ENCODE measurements at regions not wholly inside any gene's neighbourhood (a gene's known extent, or its start where the extent isn't known, plus 50 kb on each side); places are given as distances from the start of the nearest gene placed in this dataset.
"Not testable (repeated sequence)": the region's sequence is repeated elsewhere in the genome, so short reads cannot be mapped to it uniquely, and the experiment has no call there.

DNA sequence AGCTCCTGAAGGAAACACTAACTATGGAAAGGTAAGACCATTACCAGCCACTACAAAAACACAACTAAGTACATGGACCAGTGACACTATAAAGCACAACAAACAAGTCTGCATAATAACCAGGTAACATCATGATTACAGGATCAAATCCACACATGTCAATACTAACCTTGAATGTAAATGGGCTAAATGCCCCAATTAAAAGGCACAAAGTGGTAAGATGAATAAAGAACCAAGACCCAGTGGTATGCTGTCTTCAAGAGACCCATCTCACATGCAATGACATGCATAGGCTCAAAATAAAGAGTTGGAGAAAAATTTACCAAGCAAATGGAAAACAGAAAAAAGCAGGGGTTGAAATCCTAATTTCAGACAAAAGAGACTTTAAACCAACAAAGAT lies 261.8 kb downstream of the RAP2B start:
- H3K27ac ChIP-seq (ENCODE audit: low read depth, low read length); H3K4me1 ChIP-seq (ENCODE audit: insufficient read depth, low read length); H3K9me3 ChIP-seq (ENCODE audit: low read length); H3K36me3 ChIP-seq (ENCODE audit: insufficient read depth, low read length); H3K27me3 ChIP-seq (ENCODE audit: control insufficient read depth in 1 of 2, insufficient read depth in 2 of 2, low read length in 2 of 2); H3K9ac ChIP-seq (ENCODE audit: low read length); H3K4me3 ChIP-seq (ENCODE audit: low read depth in 1 of 2, low read length in 2 of 2): not testable (repeated sequence)

GRCh38 chr3:153426344-153426743 lies 264.3 kb downstream of the RAP2B start:
- Histone ChIP-seq H3K27ac (ENCODE audit: low read depth, low read length) (no peak overlapping the region), H3K27me3 (ENCODE audit: control insufficient read depth in 1 of 2, insufficient read depth in 2 of 2, low read length in 2 of 2) (no peaks in the 10 kb centered on the region), H3K9ac (ENCODE audit: low read length) (no peak overlapping the region), H3K9me3 (ENCODE audit: low read length) (no peaks in the 10 kb centered on the region), H3K4me3 (ENCODE audit: low read depth in 1 of 2, low read length in 2 of 2) (no peak overlapping the region), H3K36me3 (ENCODE audit: insufficient read depth, low read length) (no peaks in the 10 kb centered on the region), H3K4me1 (ENCODE audit: insufficient read depth, low read length) (no peaks in the 10 kb centered on the region)

- Histone ChIP-seq H3K36me3 (ENCODE audit: insufficient read depth, low read length) (no peaks in the 10 kb centered on the region), H3K27ac (ENCODE audit: low read depth, low read length) (no peak overlapping the region), H3K9me3 (ENCODE audit: low read length) (no peaks in the 10 kb centered on the region), H3K4me1 (ENCODE audit: insufficient read depth, low read length) (no peaks in the 10 kb centered on the region), H3K4me3 (ENCODE audit: low read depth in 1 of 2, low read length in 2 of 2) (no peak overlapping the region), H3K9ac (ENCODE audit: low read length) (no peak overlapping the region), H3K27me3 (ENCODE audit: control insufficient read depth in 1 of 2, insufficient read depth in 2 of 2, low read length in 2 of 2) (no peaks in the 10 kb centered on the region)
Measured at GRCh38 chr3:153426803-153427202, 264.8 kb downstream of the RAP2B start.

DNA sequence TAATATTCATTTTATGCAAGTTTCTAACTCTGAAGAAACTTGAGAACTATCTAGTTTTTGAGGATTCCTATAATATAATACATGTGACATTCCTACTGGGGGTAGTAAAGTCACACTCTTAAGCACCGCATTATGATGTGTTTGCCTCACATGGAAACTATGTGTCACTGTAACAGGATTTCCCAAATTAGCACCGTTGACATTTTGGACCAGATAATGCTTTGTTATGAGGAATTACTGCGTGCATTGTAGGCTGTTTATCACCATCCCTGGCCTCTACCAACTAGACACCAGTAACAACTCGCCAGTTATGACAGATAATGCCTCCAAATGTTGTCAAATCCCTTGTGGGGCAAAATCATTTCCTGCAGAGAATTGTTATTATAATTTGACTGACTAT lies 267.8 kb downstream of the RAP2B start:
- Histone ChIP-seq H3K27ac (ENCODE audit: low read depth, low read length) (no peak overlapping the region), H3K9me3 (ENCODE audit: low read length) (no peaks in the 10 kb centered on the region), H3K4me3 (ENCODE audit: low read depth in 1 of 2, low read length in 2 of 2) (no peak overlapping the region), H3K4me1 (ENCODE audit: insufficient read depth, low read length) (no peaks in the 10 kb centered on the region), H3K27me3 (ENCODE audit: control insufficient read depth in 1 of 2, insufficient read depth in 2 of 2, low read length in 2 of 2) (no peaks in the 10 kb centered on the region), H3K36me3 (ENCODE audit: insufficient read depth, low read length) (no peaks in the 10 kb centered on the region), H3K9ac (ENCODE audit: low read length) (no peak overlapping the region)

DNA sequence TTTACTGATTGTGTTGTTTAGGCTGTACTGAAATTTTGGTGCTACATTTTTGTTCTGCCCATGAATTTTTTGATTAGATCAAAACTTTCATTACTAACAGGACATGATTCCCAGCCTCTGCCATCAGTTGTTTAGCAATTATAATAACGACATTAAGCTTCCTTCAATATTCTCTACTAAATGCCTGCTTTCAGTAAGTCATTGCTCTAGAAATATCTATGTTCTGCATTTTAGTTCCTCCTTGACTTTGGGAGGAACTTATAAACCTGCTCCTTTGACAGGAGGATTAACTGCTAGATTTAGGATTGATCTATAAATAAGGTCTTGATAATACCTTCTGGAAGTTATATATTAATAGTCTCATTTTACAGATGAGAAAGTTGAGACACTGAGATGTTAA lies 269.1 kb downstream of the RAP2B start:
- no peaks in the 10 kb centered on the region for H3K9me3 ChIP-seq (ENCODE audit: low read length)

GRCh38 chr3:153437666-153438065 lies 275.6 kb downstream of the RAP2B start:
- H3K27me3 ChIP-seq (ENCODE audit: control insufficient read depth in 1 of 2, insufficient read depth in 2 of 2, low read length in 2 of 2), result no peaks in the 10 kb centered on the region
- no peaks in the 10 kb centered on the region for H3K4me1 ChIP-seq (ENCODE audit: insufficient read depth, low read length)
- H3K27ac ChIP-seq (ENCODE audit: low read depth, low read length), result no peak overlapping the region
- H3K9me3 ChIP-seq (ENCODE audit: low read length), result no peaks in the 10 kb centered on the region
- H3K9ac ChIP-seq (ENCODE audit: low read length), result no peak overlapping the region
- no peaks in the 10 kb centered on the region for H3K36me3 ChIP-seq (ENCODE audit: insufficient read depth, low read length)
- no peak overlapping the region for H3K4me3 ChIP-seq (ENCODE audit: low read depth in 1 of 2, low read length in 2 of 2)

More for the DNA sequence above, 269.1 kb downstream of the RAP2B start:
- Histone ChIP-seq H3K4me3 (ENCODE audit: low read depth in 1 of 2, low read length in 2 of 2) (no peak overlapping the region), H3K4me1 (ENCODE audit: insufficient read depth, low read length) (no peaks in the 10 kb centered on the region), H3K27me3 (ENCODE audit: control insufficient read depth in 1 of 2, insufficient read depth in 2 of 2, low read length in 2 of 2) (no peaks in the 10 kb centered on the region), H3K36me3 (ENCODE audit: insufficient read depth, low read length) (no peaks in the 10 kb centered on the region), H3K27ac (ENCODE audit: low read depth, low read length) (no peak overlapping the region), H3K9ac (ENCODE audit: low read length) (no peak overlapping the region)

GRCh38 chr3:153438271-153438670 lies 276.2 kb downstream of the RAP2B start:
- Histone ChIP-seq H3K4me3 (ENCODE audit: low read depth in 1 of 2, low read length in 2 of 2) (no peak overlapping the region), H3K4me1 (ENCODE audit: insufficient read depth, low read length) (no peaks in the 10 kb centered on the region), H3K36me3 (ENCODE audit: insufficient read depth, low read length) (no peaks in the 10 kb centered on the region), H3K27ac (ENCODE audit: low read depth, low read length) (no peak overlapping the region), H3K27me3 (ENCODE audit: control insufficient read depth in 1 of 2, insufficient read depth in 2 of 2, low read length in 2 of 2) (no peaks in the 10 kb centered on the region), H3K9ac (ENCODE audit: low read length) (no peak overlapping the region), H3K9me3 (ENCODE audit: low read length) (no peaks in the 10 kb centered on the region)

DNA sequence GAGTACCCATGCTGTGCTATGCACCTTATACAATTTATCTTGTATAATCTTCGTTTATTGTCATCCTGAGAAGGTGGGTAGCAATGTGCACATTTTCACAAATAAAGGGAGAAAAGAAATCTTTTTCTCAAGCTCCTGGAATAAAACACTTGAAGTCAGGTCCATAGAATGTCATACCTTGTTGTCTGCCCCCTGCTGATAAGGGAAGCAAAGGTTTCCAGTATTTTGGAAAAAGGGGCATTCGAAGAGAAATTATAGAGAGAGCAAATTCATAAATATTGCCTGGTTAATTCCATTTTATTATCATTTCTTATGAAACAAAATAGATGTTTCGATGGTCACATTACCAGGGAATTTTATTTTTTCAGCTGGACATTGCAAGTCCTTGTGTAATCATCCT lies 277.8 kb downstream of the RAP2B start:
- H3K9me3 ChIP-seq (ENCODE audit: low read length), result no peaks in the 10 kb centered on the region
- H3K36me3 ChIP-seq (ENCODE audit: insufficient read depth, low read length), result no peaks in the 10 kb centered on the region
- no peak overlapping the region for H3K9ac ChIP-seq (ENCODE audit: low read length)
- no peak overlapping the region for H3K4me3 ChIP-seq (ENCODE audit: low read depth in 1 of 2, low read length in 2 of 2)
- H3K27me3 ChIP-seq (ENCODE audit: control insufficient read depth in 1 of 2, insufficient read depth in 2 of 2, low read length in 2 of 2), result no peaks in the 10 kb centered on the region
- no peaks in the 10 kb centered on the region for H3K4me1 ChIP-seq (ENCODE audit: insufficient read depth, low read length)
- H3K27ac ChIP-seq (ENCODE audit: low read depth, low read length), result no peak overlapping the region

DNA sequence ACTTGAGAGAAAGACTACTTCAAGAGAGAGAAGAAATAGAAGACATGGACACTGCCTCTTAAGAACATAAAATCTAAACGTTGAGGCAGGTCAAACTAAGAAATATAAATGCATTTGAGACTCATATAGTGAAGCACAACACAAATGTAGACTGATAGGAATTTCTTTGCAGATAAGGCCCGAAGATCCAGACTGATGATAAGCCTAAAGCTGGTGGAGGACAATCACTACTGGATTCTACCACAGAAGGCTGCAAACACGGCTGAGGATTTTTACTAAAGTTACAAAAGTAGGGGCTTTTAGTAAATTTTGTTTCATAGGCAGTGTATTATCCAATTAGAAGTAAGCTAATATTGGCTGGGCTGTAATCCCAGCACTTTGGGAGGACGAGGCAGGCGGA lies 278.3 kb downstream of the RAP2B start:
- Histone ChIP-seq H3K4me1 (ENCODE audit: insufficient read depth, low read length) (no peaks in the 10 kb centered on the region), H3K9ac (ENCODE audit: low read length) (no peak overlapping the region), H3K27me3 (ENCODE audit: control insufficient read depth in 1 of 2, insufficient read depth in 2 of 2, low read length in 2 of 2) (no peaks in the 10 kb centered on the region), H3K36me3 (ENCODE audit: insufficient read depth, low read length) (no peaks in the 10 kb centered on the region), H3K27ac (ENCODE audit: low read depth, low read length) (no peak overlapping the region), H3K9me3 (ENCODE audit: low read length) (no peaks in the 10 kb centered on the region), H3K4me3 (ENCODE audit: low read depth in 1 of 2, low read length in 2 of 2) (no peak overlapping the region)

DNA sequence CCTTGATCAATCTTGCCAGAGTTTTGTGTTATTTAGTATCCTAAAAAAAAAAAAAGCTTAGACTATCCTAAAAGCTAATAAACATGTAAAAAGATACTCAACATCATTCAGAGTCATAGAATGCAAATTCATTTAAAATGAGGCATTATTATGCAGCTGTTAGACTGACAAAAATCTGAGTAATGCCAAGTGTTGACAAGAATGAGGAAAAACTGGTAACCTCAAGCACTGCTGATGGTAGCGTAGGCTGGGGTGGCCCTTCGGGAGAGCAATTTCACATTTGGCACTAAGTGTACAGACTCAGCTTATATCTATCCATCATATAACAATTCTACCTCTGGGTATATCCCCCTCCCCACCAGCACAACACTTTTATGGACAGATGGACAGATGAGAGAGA lies 280.4 kb downstream of the RAP2B start:
- Histone ChIP-seq H3K27me3 (ENCODE audit: control insufficient read depth in 1 of 2, insufficient read depth in 2 of 2, low read length in 2 of 2) (no peaks in the 10 kb centered on the region), H3K9me3 (ENCODE audit: low read length) (no peaks in the 10 kb centered on the region), H3K4me1 (ENCODE audit: insufficient read depth, low read length) (no peaks in the 10 kb centered on the region), H3K27ac (ENCODE audit: low read depth, low read length) (no peak overlapping the region), H3K9ac (ENCODE audit: low read length) (no peak overlapping the region), H3K36me3 (ENCODE audit: insufficient read depth, low read length) (no peaks in the 10 kb centered on the region), H3K4me3 (ENCODE audit: low read depth in 1 of 2, low read length in 2 of 2) (no peak overlapping the region)

- no peaks in the 10 kb centered on the region for H3K27me3 ChIP-seq (ENCODE audit: control insufficient read depth in 1 of 2, insufficient read depth in 2 of 2, low read length in 2 of 2)
- H3K36me3 ChIP-seq (ENCODE audit: insufficient read depth, low read length), result no peaks in the 10 kb centered on the region
- no peaks in the 10 kb centered on the region for H3K4me1 ChIP-seq (ENCODE audit: insufficient read depth, low read length)
Measured at GRCh38 chr3:153442799-153443487, 280.9 kb downstream of the RAP2B start.

GRCh38 chr3:153443961-153444360 lies 281.9 kb downstream of the RAP2B start:
- Histone ChIP-seq H3K9ac (ENCODE audit: low read length) (no peak overlapping the region), H3K4me1 (ENCODE audit: insufficient read depth, low read length) (no peaks in the 10 kb centered on the region), H3K9me3 (ENCODE audit: low read length) (no peaks in the 10 kb centered on the region), H3K36me3 (ENCODE audit: insufficient read depth, low read length) (no peaks in the 10 kb centered on the region), H3K4me3 (ENCODE audit: low read depth in 1 of 2, low read length in 2 of 2) (no peak overlapping the region), H3K27ac (ENCODE audit: low read depth, low read length) (no peak overlapping the region), H3K27me3 (ENCODE audit: control insufficient read depth in 1 of 2, insufficient read depth in 2 of 2, low read length in 2 of 2) (no peaks in the 10 kb centered on the region)

More at GRCh38 chr3:153442799-153443487, 280.9 kb downstream of the RAP2B start:
- H3K9me3 ChIP-seq (ENCODE audit: low read length), result no peaks in the 10 kb centered on the region
- no peak overlapping the region for H3K4me3 ChIP-seq (ENCODE audit: low read depth in 1 of 2, low read length in 2 of 2)
- no peak overlapping the region for H3K27ac ChIP-seq (ENCODE audit: low read depth, low read length)
- H3K9ac ChIP-seq (ENCODE audit: low read length), result no peak overlapping the region
